ENCODE measurements at regions not wholly inside any gene's neighbourhood (a gene's known extent, or its start where the extent isn't known, plus 50 kb on each side); places are given as distances from the start of the nearest gene placed in this dataset.

DNA sequence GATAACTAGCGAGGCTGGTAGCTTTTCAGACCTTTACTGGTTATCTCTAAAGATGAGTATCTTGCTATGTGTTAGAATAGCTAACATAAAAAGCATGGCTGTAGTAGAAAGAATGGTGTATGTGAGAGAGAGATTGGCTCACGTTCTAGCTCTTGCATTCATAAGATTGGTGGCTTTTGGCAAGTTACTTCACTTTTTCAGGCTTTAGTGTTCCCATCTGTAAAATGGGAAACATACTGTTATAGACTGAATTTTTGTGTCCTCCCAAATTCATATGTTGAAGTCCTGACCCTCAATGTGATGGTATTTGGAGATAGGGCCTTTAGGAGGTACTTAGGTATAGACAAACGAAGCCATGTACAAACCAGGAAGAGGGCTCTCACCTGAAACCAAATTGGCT, 302.4 kb upstream of the KLF4 start:
- no peaks in the 10 kb centered on the region for H3K36me3 Mint-ChIP-seq (ENCODE audit: insufficient read depth)
- no peak overlapping the region for H3K4me3 Mint-ChIP-seq (ENCODE audit: low read depth)
- H3K27ac Mint-ChIP-seq: no peak overlapping the region
- DNase-seq (ENCODE audit: low spot score, unreplicated experiment): no peak
- H3K4me1 Mint-ChIP-seq (ENCODE audit: low read depth): no peaks in the 10 kb centered on the region
- TF ChIP-seq, protein P1, sequence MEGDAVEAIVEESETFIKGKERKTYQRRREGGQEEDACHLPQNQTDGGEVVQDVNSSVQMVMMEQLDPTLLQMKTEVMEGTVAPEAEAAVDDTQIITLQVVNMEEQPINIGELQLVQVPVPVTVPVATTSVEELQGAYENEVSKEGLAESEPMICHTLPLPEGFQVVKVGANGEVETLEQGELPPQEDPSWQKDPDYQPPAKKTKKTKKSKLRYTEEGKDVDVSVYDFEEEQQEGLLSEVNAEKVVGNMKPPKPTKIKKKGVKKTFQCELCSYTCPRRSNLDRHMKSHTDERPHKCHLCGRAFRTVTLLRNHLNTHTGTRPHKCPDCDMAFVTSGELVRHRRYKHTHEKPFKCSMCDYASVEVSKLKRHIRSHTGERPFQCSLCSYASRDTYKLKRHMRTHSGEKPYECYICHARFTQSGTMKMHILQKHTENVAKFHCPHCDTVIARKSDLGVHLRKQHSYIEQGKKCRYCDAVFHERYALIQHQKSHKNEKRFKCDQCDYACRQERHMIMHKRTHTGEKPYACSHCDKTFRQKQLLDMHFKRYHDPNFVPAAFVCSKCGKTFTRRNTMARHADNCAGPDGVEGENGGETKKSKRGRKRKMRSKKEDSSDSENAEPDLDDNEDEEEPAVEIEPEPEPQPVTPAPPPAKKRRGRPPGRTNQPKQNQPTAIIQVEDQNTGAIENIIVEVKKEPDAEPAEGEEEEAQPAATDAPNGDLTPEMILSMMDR (IDR thresholded peaks at IDR 0.05; ENCODE audit: unreplicated experiment): no peak
- H3K9me3 Mint-ChIP-seq (ENCODE audit: low read depth): no peaks in the 10 kb centered on the region
- peaks cover 94% of the 10 kb centered on the region for H3K27me3 Mint-ChIP-seq

DNA sequence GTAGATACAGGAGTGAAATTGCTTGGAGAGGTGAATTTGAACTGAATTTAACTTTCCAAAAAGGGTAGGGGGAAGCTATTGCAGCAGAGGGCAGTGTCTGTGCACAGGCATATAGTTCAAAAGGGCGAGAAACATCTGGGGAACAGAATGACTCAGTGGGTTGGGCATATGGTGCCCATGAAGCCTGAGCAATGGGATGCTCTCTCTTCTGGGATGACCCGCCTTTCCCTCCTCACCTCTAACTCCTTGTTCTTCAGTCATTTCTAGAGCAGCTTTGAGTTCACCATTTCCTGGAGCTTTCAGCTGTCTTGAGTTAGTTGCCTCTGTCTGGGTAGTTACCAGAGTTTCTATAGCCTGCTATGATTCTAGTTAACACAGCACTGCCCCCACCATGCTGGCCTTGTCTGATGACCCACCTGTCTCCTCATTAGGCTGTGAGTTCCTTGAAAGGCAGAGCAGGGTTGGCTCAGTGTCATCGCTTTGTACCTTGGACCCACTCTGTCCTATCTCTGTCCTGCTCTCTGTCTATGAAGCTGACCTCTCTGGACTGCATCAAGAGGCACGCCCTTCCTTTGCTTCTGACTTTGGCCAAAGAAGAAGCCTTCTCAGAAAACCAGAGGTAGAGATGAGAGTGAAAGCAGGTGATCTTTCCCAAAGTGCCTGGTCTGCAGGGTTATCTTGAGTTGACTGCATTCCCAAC, 299.6 kb upstream of the KLF4 start:
- H3K36me3 Mint-ChIP-seq (ENCODE audit: insufficient read depth): no peaks in the 10 kb centered on the region
- no peak for DNase-seq (ENCODE audit: low spot score, unreplicated experiment)
- H3K4me1 Mint-ChIP-seq (ENCODE audit: low read depth): no peaks in the 10 kb centered on the region
- H3K4me3 Mint-ChIP-seq (ENCODE audit: low read depth): no peak overlapping the region
- peaks cover 91% of the 10 kb centered on the region for H3K27me3 Mint-ChIP-seq
- no peaks in the 10 kb centered on the region for H3K9me3 Mint-ChIP-seq (ENCODE audit: low read depth)
- TF ChIP-seq, protein P1 (IDR thresholded peaks at IDR 0.05; ENCODE audit: unreplicated experiment): no peak
- no peak overlapping the region for H3K27ac Mint-ChIP-seq

DNA sequence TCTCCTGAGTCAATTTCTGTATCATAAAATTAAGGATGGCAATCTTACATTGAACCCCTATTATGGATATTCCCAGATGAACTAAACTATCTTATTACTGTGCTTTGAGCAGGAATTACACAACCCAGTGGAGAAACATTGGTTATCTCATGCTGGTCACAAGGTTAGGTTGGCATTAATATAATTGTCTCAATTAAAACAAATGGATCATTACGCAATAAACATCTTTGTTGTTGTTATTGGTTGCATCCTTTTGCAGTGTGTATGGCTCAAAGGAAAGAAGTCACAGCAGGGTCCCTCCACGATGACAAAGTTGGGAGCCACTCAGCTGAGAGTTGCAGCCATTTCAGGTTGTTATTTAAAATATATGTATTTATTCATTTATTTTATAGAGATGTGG, 297.0 kb upstream of the KLF4 start:
- Mint-ChIP-seq H3K4me3 (ENCODE audit: low read depth) (no peak overlapping the region), H3K4me1 (ENCODE audit: low read depth) (no peaks in the 10 kb centered on the region), H3K9me3 (ENCODE audit: low read depth) (no peaks in the 10 kb centered on the region), H3K27ac (no peak overlapping the region), H3K36me3 (ENCODE audit: insufficient read depth) (no peaks in the 10 kb centered on the region), H3K27me3 (peaks cover 91% of the 10 kb centered on the region)
- DNase-seq (ENCODE audit: low spot score, unreplicated experiment): no peak
- TF ChIP-seq, protein P1 (IDR thresholded peaks at IDR 0.05; ENCODE audit: unreplicated experiment): no peak

DNA sequence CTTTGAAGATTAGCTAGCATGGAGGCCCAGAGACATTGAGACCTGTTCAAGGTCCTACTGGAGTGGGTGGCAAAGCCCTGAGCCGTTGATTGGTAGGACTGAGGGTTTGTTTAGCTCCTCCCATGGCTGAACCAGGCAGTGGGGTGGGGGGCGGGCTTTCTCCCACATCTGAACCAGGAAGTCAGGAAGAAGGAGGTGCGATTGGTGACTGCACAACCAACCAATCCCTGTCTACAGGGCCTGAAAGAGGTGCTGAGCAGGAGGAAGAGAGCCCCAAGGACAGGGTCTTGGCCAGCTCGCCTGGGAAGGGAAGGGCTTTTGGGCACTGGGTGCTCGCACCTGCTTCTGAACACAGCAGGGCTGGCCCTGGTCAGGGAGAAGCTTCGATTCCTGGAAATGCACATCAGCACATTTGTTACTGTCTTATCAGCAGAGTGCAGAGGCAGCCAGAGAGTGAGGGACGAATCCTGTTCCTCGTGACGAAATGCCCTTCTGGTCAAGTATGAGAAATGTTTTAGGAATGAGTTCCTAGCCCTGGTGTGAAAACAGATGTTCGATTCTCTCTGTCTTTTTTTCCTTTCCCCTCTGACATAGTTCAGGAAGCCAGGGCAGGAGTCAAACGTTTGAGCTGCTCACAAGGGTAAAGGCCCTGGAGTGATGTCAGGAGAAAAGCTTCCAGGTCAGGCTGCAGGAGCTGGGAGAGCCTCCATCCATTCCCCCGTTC, 294.8 kb upstream of the KLF4 start:
- Mint-ChIP-seq H3K36me3 (ENCODE audit: insufficient read depth) (no peaks in the 10 kb centered on the region), H3K4me3 (ENCODE audit: low read depth) (no peak overlapping the region), H3K9me3 (ENCODE audit: low read depth) (no peaks in the 10 kb centered on the region), H3K27ac (no peak overlapping the region), H3K27me3 (peaks cover 93% of the 10 kb centered on the region), H3K4me1 (ENCODE audit: low read depth) (no peaks in the 10 kb centered on the region)
- no peak for DNase-seq (ENCODE audit: low spot score, unreplicated experiment)
- TF ChIP-seq, protein P1 (IDR thresholded peaks at IDR 0.05; ENCODE audit: unreplicated experiment): no peak

DNA sequence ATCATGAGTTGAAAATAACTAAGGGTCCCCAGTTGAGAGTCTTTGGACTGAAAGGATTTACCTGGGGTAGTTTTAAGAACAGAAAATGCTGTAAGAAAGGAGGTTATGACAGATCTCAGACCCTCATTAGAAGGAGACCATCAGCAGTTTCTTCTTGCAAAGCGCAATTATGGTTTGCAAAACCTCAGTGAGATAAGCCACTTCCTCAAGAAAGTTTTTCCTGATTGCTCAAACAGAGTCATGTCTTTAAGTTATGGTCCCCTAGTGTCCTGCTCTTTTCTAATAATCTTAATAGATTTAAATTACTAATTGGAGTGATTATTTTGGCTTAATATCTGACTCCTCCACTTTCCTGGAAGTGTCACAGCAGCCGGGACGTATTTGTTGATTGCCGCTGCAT, 293.2 kb upstream of the KLF4 start:
- no peak overlapping the region for H3K4me3 Mint-ChIP-seq (ENCODE audit: low read depth)
- H3K27ac Mint-ChIP-seq: no peak overlapping the region
- peaks cover 88% of the 10 kb centered on the region for H3K27me3 Mint-ChIP-seq
- H3K4me1 Mint-ChIP-seq (ENCODE audit: low read depth): no peaks in the 10 kb centered on the region
- no peak for DNase-seq (ENCODE audit: low spot score, unreplicated experiment)
- TF ChIP-seq, protein P1 (IDR thresholded peaks at IDR 0.05; ENCODE audit: unreplicated experiment): no peak
- H3K36me3 Mint-ChIP-seq (ENCODE audit: insufficient read depth): no peaks in the 10 kb centered on the region
- no peaks in the 10 kb centered on the region for H3K9me3 Mint-ChIP-seq (ENCODE audit: low read depth)
